GM18499 (cell line): ENCODE measurements at regions not wholly inside any gene's neighbourhood (a gene's known extent, or its start where the extent isn't known, plus 50 kb on each side); places are given as distances from the start of the nearest gene placed in this dataset.

ENCODE experiments used
- ATAC-seq: cut with Tn5 transposase; IDR thresholded peaks from one replicate; pipeline ENCODE4 v1.9.1; 2021; ENCODE audit warnings: moderate number of reproducible peaks; ENCODE audit not compliant: insufficient read depth, unreplicated experiment

GRCh38 chr10:128711806-128712205 lies 585.6 kb upstream of the MKI67 start:
- no peak for ATAC-seq

GRCh38 chr10:128712661-128713400 lies 586.6 kb upstream of the MKI67 start:
- ATAC-seq = no peak

GRCh38 chr10:128713471-128713870 lies 587.2 kb upstream of the MKI67 start:
- no peak for ATAC-seq

- ATAC-seq = no peak
Measured at GRCh38 chr10:128713874-128714570, 587.8 kb upstream of the MKI67 start.

GRCh38 chr10:128714644-128715415 lies 588.6 kb upstream of the MKI67 start:
- ATAC-seq = no peak

GRCh38 chr10:128716181-128716580 lies 590.0 kb upstream of the MKI67 start:
- no peak for ATAC-seq

GRCh38 chr10:128721963-128722445 lies 595.8 kb upstream of the MKI67 start:
- no peak for ATAC-seq

- no peak for ATAC-seq
Measured at GRCh38 chr10:128722947-128723346, 596.7 kb upstream of the MKI67 start.

- ATAC-seq = no peak
Measured at GRCh38 chr10:128723631-128724205, 597.5 kb upstream of the MKI67 start.

- no peak for ATAC-seq
Measured at GRCh38 chr10:128725531-128725930, 599.3 kb upstream of the MKI67 start.

- no peak for ATAC-seq
Measured at GRCh38 chr10:128727114-128727513, 600.9 kb upstream of the MKI67 start.

- ATAC-seq = no peak
Measured at GRCh38 chr10:128729910-128730420, 603.7 kb upstream of the MKI67 start.

- ATAC-seq = no peak
Measured at GRCh38 chr10:128730922-128731321, 604.7 kb upstream of the MKI67 start.

GRCh38 chr10:128734161-128734560 lies 607.9 kb upstream of the MKI67 start:
- no peak for ATAC-seq

- no peak for ATAC-seq
Measured at GRCh38 chr10:128734734-128735133, 608.5 kb upstream of the MKI67 start.

- no peak for ATAC-seq
Measured at GRCh38 chr10:128735996-128736395, 609.8 kb upstream of the MKI67 start.

GRCh38 chr10:128738386-128738915 lies 612.2 kb upstream of the MKI67 start:
- no peak for ATAC-seq

GRCh38 chr10:128739930-128740329 lies 613.7 kb upstream of the MKI67 start:
- no peak for ATAC-seq

GRCh38 chr10:128741180-128741579 lies 615.0 kb upstream of the MKI67 start:
- ATAC-seq = no peak

GRCh38 chr10:128741680-128742079 lies 615.5 kb upstream of the MKI67 start:
- ATAC-seq = no peak
